ENCODE measurements at regions not wholly inside any gene's neighbourhood (a gene's known extent, or its start where the extent isn't known, plus 50 kb on each side); places are given as distances from the start of the nearest gene placed in this dataset.

GRCh38 chr17:54840885-54841591 is 59.6 kb upstream of the TOM1L1 start:
- no peak overlapping the region for H3K4me3 ChIP-seq (ENCODE audit: low read depth, low read length)
- no peak for TF ChIP-seq CTCF (IDR thresholded peaks at IDR 0.05; ENCODE audit: insufficient read depth, low read depth, low read length)

GRCh38 chr17:54841656-54842055 is 59.0 kb upstream of the TOM1L1 start:
- no peak for DNase-seq (ENCODE audit: low read depth)
- H3K4me3 ChIP-seq (ENCODE audit: low read depth, low read length) = no peak overlapping the region
- no peak for TF ChIP-seq CTCF (IDR thresholded peaks at IDR 0.05; ENCODE audit: insufficient read depth, low read depth, low read length)

More at GRCh38 chr17:54840885-54841591, 59.6 kb upstream of the TOM1L1 start:
- no peak for DNase-seq (ENCODE audit: low read depth)

- DNase-seq (ENCODE audit: low read depth) = no peak
- H3K4me3 ChIP-seq (ENCODE audit: low read depth, low read length) = no peak overlapping the region
- no peak for TF ChIP-seq CTCF (IDR thresholded peaks at IDR 0.05; ENCODE audit: insufficient read depth, low read depth, low read length)
Measured at GRCh38 chr17:54844233-54844632, 56.4 kb upstream of the TOM1L1 start.

DNA sequence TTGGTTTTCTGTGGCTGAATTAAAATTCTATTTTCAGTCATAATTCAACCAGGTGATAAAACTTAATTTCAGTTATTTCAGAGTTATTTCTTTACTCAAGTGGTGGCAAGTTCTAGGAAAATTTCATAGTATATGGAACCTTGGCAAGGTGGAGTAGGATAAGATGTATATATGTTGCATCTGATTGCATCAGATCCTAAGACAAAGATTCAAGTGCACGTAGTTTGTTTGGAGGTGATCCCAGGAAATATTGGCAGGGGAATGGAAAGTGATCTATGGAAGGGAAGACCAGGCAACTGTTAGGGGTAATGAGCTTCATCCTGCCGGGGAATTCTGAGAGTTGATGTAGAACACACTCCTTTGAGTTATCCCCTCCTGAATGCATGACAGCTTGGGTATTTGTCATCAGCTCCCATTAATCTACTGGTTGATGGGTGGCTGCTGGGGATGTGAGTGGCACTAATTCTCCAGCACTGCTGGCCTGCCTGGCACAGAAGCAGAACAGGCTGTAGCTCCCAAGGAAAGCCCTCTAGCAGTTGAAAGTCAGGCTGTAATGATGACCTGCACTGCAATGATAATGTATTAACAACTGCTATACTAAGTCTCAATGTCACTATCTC is 52.2 kb upstream of the TOM1L1 start:
- no peak overlapping the region for H3K4me3 ChIP-seq (ENCODE audit: low read depth, low read length)
- no peak for TF ChIP-seq CTCF (IDR thresholded peaks at IDR 0.05; ENCODE audit: insufficient read depth, low read depth, low read length)
- DNase-seq (ENCODE audit: low read depth) = no peak

DNA sequence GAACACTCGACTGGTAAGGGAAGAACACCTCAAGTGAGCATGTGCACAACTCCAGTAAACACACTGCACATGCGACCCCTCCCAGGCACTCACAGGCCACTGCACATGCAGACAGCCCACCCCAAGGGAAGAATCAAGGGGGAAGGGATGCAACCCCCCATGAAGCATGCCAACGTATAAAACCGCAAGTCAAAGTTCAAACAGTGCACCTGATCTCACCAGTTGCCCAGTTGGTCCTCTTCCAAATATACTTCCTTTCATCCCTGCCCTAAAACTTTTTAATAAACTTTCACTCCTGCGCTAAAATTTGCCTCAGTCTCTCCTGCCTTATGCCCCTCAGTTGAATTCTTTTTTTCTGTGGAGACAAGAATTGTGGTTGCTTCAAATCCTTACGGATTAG is 51.0 kb upstream of the TOM1L1 start:
- no peak overlapping the region for H3K4me3 ChIP-seq (ENCODE audit: low read depth, low read length)
- no peak for DNase-seq (ENCODE audit: low read depth)
- no peak for TF ChIP-seq CTCF (IDR thresholded peaks at IDR 0.05; ENCODE audit: insufficient read depth, low read depth, low read length)
